ENCODE measurements at regions not wholly inside any gene's neighbourhood (a gene's known extent, or its start where the extent isn't known, plus 50 kb on each side); places are given as distances from the start of the nearest gene placed in this dataset.

DNA sequence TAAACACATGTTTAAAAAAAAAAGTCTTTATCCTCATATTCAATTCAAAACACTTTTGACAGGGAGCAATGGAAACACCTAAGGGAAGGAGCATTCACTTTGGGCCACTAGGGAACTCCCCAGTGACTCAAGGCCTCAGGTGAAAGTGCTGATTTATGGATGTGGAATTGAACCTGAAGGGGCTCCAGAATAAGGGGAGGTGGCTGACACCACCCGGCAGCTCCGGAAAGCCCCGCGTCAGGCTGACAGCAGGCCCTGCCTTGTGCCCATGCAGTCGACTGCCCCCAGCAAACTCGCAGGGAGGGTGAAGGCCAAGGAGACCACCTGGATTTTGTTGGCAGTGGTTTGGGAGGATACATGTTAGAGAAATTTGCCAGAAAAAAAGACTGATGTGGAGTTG is 275.3 kb upstream of the NCKAP5 start:
- Histone ChIP-seq H3K23ac (ENCODE audit: low read depth, low read length) (peak overlapping the region; percentile 89), H3K9ac (ENCODE audit: low read depth, low read length) (no peak overlapping the region; the same call in 1 of the 2 replicates), H3K9me1 (ENCODE audit: insufficient read depth, low read length) (peaks cover 14% of the 10 kb centered on the region), H2AK9ac (replicated peaks; ENCODE audit: low read depth, low read length, poor library complexity) (peak overlapping the region; percentile 66), H2BK120ac (ENCODE audit: low read depth, low read length) (peak overlapping the region; percentile 97), H3K36me3 (ENCODE audit: control insufficient read depth, insufficient read depth, low read length) (no peaks in the 10 kb centered on the region), H4K20me1 (ENCODE audit: insufficient read depth, low read length) (no peaks in the 10 kb centered on the region), H4K91ac (ENCODE audit: insufficient read depth, low read depth, low read length) (peak overlapping the region; percentile 97), H2BK20ac (ENCODE audit: low read depth, low read length) (peak overlapping the region; percentile 97), H3K4me3 (ENCODE audit: insufficient read depth, low read depth, low read length) (no peak overlapping the region), H2AK5ac (ENCODE audit: low read depth, low read length) (peak overlapping the region; percentile 98), H3K4me2 (ENCODE audit: low read depth, low read length) (no peak overlapping the region), H3K27me3 (ENCODE audit: control insufficient read depth, insufficient read depth, low read length) (no peaks in the 10 kb centered on the region), H4K5ac (ENCODE audit: low read depth, low read length) (no peak overlapping the region; the same call in 1 of the 2 replicates), H2AFZ (replicated peaks; ENCODE audit: low read length, poor library complexity) (peak overlapping the region; percentile 16), H3K14ac (replicated peaks; ENCODE audit: low read depth, low read length) (peak overlapping the region; percentile 91), H3K56ac (ENCODE audit: extremely low read depth, insufficient read depth, low read length) (peak overlapping the region; percentile 85), H3K4me1 (ENCODE audit: control insufficient read depth, insufficient read depth, low read length) (peaks cover 19% of the 10 kb centered on the region), H2BK5ac (ENCODE audit: low read depth, low read length, poor library complexity, severe bottlenecking) (peak overlapping the region; percentile 97), H3K27ac (ENCODE audit: insufficient read depth, low read length) (peak overlapping the region; percentile 59), H3K79me1 (ENCODE audit: low read depth in 1 of 2, low read length in 2 of 2) (peaks cover 0 to 27% of the 10 kb centered on the region in 2 experiments; a peak in 2 of 4 replicates), H4K8ac (ENCODE audit: low read depth in 2 of 2, low read length in 2 of 2) (peak overlapping the region; percentile 83 to 93), H3K4ac (ENCODE audit: low read depth, low read length) (peak overlapping the region; percentile 99), H2BK15ac (ENCODE audit: low read depth, low read length) (peak overlapping the region; percentile 98), H3K9me3 (ENCODE audit: control insufficient read depth, insufficient read depth, low read length) (no peaks in the 10 kb centered on the region), H3K18ac (ENCODE audit: low read depth, low read length) (peak overlapping the region; percentile 68)
- ChIA-PET CTCF (interaction anchor here (0.5 to 2.1 kb wide), 13 partner anchors 13 to 1105 kb away, joined by 3 to 14 read pairs (median 3); partner anchors contain the start of gene NCKAP5), POLR2A (ENCODE audit: unreplicated experiment) (interaction anchor here (1.0 to 1.4 kb wide), 2 partner anchors 269 to 275 kb away, joined by 4 to 14 read pairs; partner anchors contain the start of gene NCKAP5)
- no TSS peak for BruUV-seq (replicated peaks)
- no peak for DNase-seq
- ATAC-seq (ENCODE audit: low read depth), result no peak
- intact Hi-C loops (cut with micrococcal nuclease) (loop anchor here (2.0 to 10.0 kb wide), 6 partner anchors 53 to 1989 kb away; partner anchors contain the start of gene LYPD1), dilution Hi-C loops (cut with HindIII; ENCODE audit: low sequenced_read_pairs, unreplicated experiment) (no loop called here), in situ Hi-C loops (cut with MboI; ENCODE audit: low sequenced_read_pairs) (loop anchor here (5.0 to 25.0 kb wide), 2 partner anchors 281 to 1181 kb away; partner anchors contain the start of gene LYPD1)
- WGBS, 2 experiments (ENCODE audit: extremely low coverage in 2 of 2, insufficient read length in 1 of 2), result 92% methylated on average over 4 of the region's 6 CpGs; no CpG with 5 or more reads in 1 of the 2 experiments
- TF ChIP-seq RAD21 (IDR thresholded peaks at IDR 0.05; ENCODE audit: low read length) (no peak), POLR2A (IDR thresholded peaks at IDR 0.05; ENCODE audit: low read depth, low read length) (no peak), FOS (IDR thresholded peaks at IDR 0.05; ENCODE audit: low read depth, low read length) (no peak), RFX5 (IDR thresholded peaks at IDR 0.05; ENCODE audit: low read depth, low read length) (no peak), MAFK (IDR thresholded peaks at IDR 0.05; ENCODE audit: low read depth, low read length) (no peak), CHD1 (IDR thresholded peaks at IDR 0.05; ENCODE audit: low read depth, low read length) (no peak), BHLHE40 (IDR thresholded peaks at IDR 0.05; ENCODE audit: low read depth, low read length) (no peak), RCOR1 (IDR thresholded peaks at IDR 0.05; ENCODE audit: insufficient replicate concordance, low read length) (no peak), MXI1 (IDR thresholded peaks at IDR 0.05; ENCODE audit: borderline replicate concordance, low read depth, low read length) (no peak), SMC3 (IDR thresholded peaks at IDR 0.05; ENCODE audit: low read depth, low read length) (no peak), MAZ (IDR thresholded peaks at IDR 0.05; ENCODE audit: borderline replicate concordance, low read depth, low read length) (no peak), NFE2L2 (IDR thresholded peaks at IDR 0.05; ENCODE audit: low read depth, low read length) (no peak)
- TF ChIP-seq, protein P1, sequence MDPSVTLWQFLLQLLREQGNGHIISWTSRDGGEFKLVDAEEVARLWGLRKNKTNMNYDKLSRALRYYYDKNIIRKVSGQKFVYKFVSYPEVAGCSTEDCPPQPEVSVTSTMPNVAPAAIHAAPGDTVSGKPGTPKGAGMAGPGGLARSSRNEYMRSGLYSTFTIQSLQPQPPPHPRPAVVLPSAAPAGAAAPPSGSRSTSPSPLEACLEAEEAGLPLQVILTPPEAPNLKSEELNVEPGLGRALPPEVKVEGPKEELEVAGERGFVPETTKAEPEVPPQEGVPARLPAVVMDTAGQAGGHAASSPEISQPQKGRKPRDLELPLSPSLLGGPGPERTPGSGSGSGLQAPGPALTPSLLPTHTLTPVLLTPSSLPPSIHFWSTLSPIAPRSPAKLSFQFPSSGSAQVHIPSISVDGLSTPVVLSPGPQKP (IDR thresholded peaks at IDR 0.05; ENCODE audit: borderline replicate concordance, low read depth, low read length), result no peak
- TF ChIP-seq, protein P2, sequence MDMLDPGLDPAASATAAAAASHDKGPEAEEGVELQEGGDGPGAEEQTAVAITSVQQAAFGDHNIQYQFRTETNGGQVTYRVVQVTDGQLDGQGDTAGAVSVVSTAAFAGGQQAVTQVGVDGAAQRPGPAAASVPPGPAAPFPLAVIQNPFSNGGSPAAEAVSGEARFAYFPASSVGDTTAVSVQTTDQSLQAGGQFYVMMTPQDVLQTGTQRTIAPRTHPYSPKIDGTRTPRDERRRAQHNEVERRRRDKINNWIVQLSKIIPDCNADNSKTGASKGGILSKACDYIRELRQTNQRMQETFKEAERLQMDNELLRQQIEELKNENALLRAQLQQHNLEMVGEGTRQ (IDR thresholded peaks at IDR 0.05; ENCODE audit: low read depth, low read length), result no peak
- TF ChIP-seq, protein P3, sequence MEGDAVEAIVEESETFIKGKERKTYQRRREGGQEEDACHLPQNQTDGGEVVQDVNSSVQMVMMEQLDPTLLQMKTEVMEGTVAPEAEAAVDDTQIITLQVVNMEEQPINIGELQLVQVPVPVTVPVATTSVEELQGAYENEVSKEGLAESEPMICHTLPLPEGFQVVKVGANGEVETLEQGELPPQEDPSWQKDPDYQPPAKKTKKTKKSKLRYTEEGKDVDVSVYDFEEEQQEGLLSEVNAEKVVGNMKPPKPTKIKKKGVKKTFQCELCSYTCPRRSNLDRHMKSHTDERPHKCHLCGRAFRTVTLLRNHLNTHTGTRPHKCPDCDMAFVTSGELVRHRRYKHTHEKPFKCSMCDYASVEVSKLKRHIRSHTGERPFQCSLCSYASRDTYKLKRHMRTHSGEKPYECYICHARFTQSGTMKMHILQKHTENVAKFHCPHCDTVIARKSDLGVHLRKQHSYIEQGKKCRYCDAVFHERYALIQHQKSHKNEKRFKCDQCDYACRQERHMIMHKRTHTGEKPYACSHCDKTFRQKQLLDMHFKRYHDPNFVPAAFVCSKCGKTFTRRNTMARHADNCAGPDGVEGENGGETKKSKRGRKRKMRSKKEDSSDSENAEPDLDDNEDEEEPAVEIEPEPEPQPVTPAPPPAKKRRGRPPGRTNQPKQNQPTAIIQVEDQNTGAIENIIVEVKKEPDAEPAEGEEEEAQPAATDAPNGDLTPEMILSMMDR (conservative IDR thresholded peaks at IDR 0.05; ENCODE audit: low read depth, low read length), result no peak
